NCI-H2196 (cell line): ENCODE measurements at regions not wholly inside any gene's neighbourhood (a gene's known extent, or its start where the extent isn't known, plus 50 kb on each side); places are given as distances from the start of the nearest gene placed in this dataset.

Experiments used
- DNase-seq: peaks from one replicate; lab custom pipeline; 2025; ENCODE audit not compliant: unreplicated experiment; lab: John Stamatoyannopoulos, UW

DNA sequence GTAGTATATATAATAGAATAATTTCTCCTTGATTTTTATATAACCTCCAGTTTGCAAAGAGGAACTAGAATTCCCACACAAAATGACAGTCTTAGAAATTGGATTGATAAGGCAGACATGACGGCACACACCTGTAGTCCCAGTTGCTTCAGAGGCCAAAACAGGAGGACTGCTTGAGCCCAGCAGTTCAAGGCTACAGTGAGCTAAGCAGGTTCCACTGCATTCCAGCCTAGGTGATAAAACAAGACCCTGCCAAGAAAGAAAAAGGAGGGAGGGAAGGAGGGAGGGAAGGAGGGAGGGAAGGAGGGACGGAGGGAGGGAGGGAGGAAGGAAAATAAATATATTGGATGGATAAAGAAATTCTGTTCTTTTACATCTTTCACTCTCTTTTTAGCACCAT is 77.6 kb upstream of the SASH1 start:
- DNase-seq: no peak

DNA sequence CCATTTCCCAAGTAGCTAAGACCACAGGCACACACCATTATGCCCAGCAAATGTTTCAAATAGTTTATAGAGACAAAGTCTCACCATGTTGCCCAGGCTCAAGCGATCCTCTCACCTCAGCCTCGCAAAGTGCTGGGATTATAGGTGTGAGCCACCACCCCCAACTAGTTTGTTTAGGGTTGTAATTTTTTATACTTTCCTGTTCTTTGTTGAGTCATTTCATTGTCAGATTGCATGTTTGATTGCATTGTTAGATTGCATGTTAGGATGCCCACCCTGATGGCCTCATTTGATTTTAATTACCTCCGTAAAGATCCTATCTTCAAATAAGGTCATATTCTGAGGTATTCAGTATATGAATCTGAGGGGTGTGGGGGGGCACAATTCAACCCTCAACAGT is 73.3 kb upstream of the SASH1 start:
- DNase-seq: no peak

GRCh38 chr6:148271711-148272439 is 70.8 kb upstream of the SASH1 start:
- no peak for DNase-seq

DNA sequence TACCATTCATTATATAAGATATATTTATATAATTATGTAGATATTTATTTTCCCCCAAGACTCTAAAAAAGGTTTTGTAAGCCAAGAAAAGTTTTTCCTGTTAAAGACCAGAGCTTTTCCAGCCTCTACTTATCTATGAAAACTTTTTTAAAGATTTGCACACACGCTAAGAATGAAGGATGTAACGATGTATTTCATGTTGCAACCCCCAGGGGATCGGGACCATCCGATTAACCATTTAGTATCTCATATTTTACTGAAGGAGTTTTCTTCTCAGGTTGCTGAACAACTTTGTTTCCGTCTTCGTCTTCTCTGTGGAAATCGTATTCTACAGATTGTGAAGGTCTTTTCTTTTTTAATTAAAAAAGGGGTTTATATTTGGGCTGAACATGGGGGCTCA is 70.0 kb upstream of the SASH1 start:
- no peak for DNase-seq

DNA sequence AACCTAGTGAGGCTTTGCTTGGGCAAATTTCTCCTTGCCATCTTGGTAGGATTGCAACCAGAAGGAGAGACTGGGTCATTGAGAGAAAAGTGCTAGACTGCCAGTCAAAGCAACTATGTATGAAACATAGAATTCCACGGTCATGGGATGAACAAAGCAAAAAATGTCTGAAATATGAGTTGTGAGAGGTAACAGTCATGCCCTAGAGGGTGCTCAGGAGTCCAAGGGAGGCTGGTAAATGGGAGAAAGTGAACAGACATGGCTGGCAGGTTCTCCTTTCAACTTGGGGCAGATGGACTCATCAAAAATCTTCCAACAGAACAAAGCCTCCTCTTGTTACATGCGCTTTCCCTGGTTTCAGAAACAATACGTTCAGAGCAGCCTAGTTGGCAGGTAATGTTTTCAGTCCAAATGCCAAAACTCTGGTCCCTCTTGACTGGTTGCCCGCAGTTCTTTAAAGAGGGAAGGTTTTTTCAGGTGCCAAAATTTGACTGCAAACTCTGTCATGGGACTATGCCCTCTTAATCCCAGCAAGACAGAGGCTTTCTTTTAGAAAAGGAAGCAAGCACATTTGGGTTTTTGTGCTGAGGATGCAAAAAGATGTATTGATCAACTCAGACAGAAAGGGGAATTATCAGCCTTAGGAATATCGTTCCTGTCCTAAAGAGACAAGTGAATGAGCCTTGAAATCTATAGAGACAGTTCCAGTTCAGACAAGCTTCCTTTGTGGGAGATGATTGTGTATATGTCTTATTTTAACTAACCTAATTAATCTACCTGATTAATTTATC is 68.5 kb upstream of the SASH1 start:
- no peak for DNase-seq

GRCh38 chr6:148274809-148275208 is 67.8 kb upstream of the SASH1 start:
- DNase-seq: no peak

- DNase-seq: no peak
Measured at GRCh38 chr6:148285205-148285604, 57.4 kb upstream of the SASH1 start.

DNA sequence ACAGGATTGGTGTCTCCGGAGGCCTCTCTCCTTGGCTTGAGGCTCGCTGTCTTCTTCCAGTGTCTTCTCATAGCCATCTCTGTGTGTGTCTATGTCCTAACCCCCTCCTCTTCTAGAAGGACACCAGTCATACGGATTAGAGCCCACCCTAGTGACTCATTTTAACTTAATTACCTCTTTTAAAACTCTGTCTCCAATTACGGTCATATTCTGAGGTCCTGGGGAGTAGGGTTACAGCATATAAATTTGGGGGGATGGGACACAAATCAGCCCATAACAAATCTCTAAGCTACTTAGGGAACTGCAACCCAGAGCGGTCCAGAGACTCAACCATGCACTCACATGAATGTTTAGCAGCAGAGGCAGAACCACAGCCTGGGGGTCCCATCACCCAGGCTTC is 56.1 kb upstream of the SASH1 start:
- DNase-seq: no peak

DNA sequence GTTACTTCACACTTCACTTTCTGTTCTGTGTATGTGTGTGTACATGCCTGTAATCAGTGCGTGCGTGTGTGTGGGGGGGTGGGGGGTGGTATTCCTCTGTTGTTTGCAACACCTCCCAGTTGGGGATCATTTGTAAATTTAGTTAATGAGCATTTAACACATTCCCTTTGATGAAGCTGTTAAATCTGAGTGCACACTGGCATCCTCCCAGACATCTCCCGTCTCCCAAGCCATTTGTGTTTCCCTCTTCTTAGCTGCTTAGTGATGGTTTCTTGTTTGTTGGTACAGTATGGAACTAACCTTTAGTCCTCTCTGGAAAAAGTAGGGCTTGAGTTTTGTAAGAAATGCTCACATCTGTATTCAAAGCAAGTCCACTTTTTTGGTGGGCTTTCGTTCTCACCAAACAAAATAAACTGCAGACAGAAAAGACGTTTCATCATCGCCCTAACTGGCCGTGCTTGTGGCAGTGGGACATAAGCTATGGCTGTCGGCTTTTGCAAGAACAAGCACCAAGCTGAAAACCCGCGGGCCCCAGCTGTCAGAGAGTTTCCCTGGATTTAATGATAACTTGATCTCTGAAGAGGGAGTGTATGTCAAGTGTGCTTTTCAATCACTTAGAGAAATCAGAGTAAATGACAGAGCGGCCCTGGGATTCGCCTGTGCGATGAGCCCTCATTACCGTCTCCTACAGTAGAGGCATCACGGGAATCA is 54.9 kb upstream of the SASH1 start:
- DNase-seq: no peak

GRCh38 chr6:148288541-148288940 is 54.1 kb upstream of the SASH1 start:
- DNase-seq: no peak

DNA sequence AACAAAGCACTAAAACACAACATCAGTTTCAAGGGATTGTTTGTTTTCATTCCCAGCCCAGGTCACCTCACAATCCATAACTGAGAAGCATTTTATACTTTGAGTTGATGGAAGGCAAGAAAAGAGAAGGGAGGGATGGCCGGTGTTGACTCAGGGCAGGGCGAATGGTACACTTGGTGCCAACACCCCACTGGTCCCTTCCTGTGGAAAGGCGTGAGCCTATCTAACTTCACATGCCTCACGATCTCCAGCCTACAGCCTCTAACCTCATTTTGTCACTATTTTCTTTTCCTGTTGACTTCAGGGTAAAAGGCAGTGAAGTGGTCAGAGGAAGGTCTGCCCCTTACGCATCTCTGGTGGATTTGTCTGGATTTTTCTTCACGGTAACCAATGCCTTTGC is 53.5 kb upstream of the SASH1 start:
- no peak for DNase-seq

DNA sequence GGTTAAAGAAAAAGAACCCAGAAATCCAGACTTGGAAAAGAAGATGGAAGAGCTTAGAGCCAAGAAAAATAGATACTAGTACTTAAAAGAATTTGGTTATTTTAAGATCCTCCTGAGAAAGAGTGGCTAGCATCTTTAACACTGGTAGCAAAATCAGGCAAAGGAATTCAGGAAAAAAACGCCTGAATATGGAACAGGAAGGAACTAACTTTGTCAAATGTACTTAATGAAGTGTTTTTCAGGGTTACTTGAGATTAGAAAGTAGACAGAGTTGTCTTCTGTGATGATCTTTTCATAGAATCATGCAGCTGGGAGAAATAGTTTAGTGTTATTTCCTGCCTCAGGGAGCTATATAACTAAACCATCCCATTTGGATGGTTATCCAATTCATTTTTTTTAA is 50.8 kb upstream of the SASH1 start:
- no peak for DNase-seq
